GM21717 (cell line): ENCODE measurements at regions not wholly inside any gene's neighbourhood (a gene's known extent, or its start where the extent isn't known, plus 50 kb on each side); places are given as distances from the start of the nearest gene placed in this dataset.

Experiments
- ATAC-seq: cut with Tn5 transposase; IDR thresholded peaks from one replicate; pipeline ENCODE4 v1.9.1; 2021; ENCODE audit warnings: mild to moderate bottlenecking, moderate library complexity; ENCODE audit not compliant: unreplicated experiment

GRCh38 chr1:221184131-221184794 lies 305.0 kb downstream of the HLX start:
- no peak for ATAC-seq

DNA sequence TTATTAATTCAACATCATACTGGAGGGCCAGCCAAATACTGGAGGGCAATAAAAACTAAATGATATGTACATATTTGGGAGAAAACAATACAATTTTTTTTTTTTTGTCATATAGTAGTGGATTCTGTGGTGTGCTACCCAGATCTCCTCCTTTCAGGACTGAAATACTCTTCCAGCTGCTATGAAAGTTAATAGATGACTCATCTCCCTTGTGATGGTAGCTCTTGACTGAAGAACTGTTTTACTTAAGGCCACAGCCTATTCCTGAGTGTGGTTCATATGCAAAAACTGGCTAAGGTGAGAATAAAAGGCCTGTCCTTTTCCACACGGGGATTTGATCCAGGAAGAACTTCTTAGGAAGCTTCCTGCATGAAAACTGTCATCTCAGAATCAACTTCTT lies 307.9 kb downstream of the HLX start:
- no peak for ATAC-seq

DNA sequence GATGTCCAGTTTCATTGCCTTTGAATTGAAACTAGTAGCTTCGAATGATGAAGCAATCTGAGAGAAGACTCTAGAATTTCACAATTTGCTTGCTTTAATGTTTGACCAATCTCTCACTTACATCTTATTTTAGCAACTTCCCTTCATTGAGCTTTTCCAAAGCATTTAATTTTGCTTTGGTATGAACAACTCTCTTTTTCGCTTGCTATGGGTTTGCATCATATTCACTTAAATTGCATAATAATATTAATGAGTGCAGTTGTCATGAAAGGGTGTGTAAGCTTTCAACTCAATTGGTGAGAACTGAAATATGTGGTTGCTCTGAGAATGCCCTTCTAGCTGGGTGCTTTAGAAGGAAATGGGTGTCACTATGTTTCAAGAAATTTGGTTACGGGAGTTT lies 309.2 kb downstream of the HLX start:
- no peak for ATAC-seq

- ATAC-seq: no peak
These were observed 311.0 kb downstream of the HLX start for GRCh38 chr1:221190249-221190648.

DNA sequence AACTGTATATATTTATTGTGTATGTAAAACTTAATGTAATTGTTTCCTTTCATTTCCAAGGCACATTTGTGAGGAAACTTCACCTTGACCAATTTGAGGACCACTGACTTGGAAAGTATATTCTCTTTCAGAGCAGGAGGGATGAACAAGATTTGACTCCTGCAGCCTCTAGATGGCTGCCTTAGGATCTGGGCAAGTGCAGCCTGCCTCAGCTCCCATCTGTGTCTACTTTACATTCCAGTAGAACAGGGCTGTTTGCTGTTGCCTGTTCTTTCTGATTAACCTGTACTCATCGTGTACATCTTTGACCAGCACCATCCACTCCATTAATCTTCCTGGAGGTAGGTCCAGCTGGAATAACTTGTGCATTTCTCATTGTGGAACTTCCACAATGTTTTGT lies 312.8 kb downstream of the HLX start:
- no peak for ATAC-seq

DNA sequence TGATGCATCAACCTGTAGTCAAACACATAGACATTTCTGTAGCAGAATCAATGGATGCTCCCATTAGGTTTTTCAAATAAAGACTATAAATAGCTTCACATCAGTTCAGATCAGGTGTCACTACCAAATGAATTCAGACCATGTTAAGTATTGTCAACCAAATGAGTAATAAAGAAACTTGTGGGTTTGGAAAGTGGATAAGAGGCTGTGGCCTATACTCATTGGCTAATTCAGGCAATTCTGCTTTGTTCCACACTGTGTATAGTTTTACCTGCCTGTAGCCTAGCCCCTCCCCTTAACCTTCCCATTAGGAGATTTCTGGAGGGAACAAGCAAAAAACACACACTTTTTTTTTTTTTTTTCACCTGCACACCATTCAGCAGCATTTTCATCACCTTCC lies 321.2 kb downstream of the HLX start:
- ATAC-seq: peak; percentile 74

DNA sequence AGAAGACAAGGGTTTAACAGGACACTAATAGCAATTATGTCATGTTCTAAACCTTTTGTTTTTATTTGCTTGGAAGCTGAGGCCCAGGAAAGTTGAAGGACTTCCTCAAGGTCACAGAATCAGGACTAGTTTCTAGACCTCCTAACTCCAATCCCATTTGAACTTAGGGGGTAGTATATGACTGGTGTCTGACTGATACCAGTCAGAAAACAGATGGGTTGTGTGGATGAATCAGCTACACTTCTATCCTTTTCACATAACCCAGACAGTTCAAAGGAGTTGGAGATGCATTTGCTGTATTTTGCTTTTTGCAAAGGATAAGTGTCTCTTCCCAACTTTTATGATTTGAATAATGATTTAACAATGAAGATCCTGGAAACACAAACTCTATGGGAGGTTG lies 322.5 kb downstream of the HLX start:
- no peak for ATAC-seq

DNA sequence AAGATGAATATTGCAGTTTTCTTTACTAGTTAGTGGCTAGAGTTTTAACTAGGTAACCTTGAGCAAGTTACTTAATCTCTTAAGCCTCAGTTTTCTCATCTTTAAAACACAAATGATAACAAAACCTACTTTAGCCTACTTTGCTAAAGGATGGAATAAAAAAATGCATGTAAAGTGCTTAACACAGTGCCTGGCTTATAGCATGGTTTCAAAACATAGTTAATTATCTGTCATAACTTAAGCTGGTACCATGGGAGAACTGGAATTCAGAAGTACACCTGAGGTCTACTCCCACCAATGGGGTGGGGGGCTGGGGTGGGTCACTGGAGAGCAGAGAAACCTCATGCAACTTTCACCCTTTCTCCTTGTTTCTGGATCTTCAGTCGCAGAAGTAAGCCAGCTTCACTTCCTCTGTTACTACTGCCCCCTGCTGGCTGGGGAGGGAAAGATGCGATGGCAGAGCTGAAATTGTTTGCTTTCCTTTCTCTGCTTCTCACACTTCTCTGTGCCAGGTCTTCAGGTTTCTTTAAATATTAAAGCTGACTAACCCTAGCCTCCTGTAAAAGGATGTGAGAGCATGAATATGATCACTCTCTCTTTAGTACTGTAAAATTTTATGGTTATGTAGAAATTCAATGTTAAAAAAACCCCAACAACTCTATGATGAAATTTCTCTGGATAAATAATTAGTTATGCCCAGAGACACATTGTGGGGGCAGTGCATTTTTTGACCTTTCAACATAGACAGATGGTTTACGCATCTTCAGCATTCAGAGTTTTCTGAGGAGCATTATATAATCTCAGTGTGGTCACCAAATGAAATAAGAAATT lies 324.2 kb downstream of the HLX start:
- no peak for ATAC-seq

DNA sequence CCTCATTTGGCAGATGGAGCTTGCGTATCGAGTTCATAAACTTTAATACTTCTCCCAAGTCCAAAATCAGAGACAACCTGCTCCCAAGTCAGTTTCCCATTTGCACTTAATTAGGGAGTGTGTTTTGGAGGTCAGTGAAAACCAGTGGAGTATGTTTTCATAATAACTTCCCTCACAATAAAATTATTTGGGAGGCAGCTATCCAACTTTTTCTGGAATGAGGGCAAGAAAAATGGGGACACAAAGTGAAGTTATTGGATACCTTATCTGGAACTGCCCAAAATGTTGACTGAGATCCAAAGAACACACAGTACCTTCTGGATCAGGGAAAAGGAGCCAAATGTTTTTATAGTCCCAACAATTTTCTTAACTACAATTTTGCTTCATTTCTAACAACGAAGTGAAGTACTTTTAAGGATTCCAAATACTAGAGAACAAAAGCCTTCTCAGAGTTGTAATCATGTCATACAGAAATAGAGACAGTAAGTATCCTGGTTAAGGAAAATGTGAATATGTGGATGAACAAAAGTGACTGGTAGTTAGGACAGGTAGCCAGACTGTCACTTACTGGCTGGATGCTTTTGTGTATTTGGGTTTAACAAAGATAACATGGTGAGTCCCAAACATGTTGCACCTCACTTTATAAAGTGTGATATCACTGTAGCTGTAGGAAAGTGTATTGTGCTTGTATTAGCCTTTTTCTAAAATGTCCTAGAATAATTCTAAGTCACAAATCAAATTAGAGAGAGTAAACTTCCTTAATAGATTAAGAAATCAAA lies 325.0 kb downstream of the HLX start:
- ATAC-seq: no peak

GRCh38 chr1:221206076-221206475 lies 326.8 kb downstream of the HLX start:
- ATAC-seq: no peak

DNA sequence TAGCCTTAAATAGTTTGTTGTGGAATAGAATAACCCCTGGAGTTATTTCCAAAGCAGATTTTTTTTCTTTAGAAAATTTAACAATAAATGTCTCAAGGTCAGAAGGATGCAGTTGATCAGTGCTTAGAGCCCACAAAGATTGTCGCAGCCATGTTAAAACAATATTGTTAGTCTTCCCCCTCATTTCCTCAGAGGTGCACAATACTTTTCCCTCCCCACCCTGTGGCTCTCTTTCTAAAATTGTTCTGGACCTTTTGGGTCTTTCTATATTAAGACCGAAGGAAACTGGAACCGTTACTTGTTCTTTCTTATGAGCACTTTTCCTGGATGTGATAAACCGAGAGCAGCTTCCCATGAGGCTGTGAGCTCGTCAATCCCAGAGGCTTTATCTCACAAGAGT lies 333.7 kb downstream of the HLX start:
- no peak for ATAC-seq

GRCh38 chr1:221217029-221217428 lies 337.8 kb downstream of the HLX start:
- no peak for ATAC-seq

GRCh38 chr1:221223281-221223680 lies 344.0 kb downstream of the HLX start:
- no peak for ATAC-seq

DNA sequence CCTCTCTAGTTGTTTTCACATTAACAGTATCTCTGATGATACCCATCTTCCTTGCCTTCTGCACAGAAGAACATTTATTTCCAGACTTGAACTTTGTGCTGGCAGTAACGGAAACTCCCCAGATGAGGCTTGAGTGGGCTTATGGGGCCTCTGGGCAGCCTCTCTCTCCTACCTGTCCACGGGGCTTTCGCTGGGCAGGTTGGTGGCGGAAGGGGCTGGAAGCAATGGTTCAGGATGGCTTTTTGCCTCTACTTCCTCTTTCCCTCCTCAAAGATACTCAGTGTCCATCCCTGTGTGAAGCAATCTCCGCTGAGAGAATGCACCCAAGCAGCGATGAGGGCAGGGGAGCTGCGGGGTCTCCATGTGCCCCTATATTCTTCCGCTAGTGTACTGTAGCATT lies 348.2 kb downstream of the HLX start:
- ATAC-seq: no peak

- no peak for ATAC-seq
These were observed 348.7 kb downstream of the HLX start for GRCh38 chr1:221227872-221228337.

- no peak for ATAC-seq
These were observed 349.4 kb downstream of the HLX start for GRCh38 chr1:221228594-221228993.

DNA sequence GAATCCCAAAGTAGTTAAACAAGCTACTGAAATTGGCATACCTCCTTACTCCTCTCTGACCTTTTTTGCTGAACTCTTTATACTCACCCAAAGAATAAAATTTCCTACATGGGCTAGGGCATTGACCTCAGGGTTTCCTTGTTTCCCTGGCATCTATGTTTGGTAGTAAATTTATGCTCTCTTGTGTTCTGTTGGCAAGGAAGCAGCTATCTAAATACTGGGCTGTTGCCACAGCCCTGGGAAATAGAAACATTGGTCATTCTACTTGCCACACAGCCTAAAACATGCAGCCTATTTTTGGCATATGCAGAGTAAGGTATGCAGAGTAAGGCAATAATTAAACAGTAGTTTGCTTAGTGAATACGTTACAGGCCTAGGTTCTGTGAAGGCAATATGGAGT lies 351.4 kb downstream of the HLX start:
- ATAC-seq: no peak

- no peak for ATAC-seq
These were observed 355.5 kb downstream of the HLX start for GRCh38 chr1:221234791-221235190.

GRCh38 chr1:221237587-221237986 lies 358.3 kb downstream of the HLX start:
- no peak for ATAC-seq

DNA sequence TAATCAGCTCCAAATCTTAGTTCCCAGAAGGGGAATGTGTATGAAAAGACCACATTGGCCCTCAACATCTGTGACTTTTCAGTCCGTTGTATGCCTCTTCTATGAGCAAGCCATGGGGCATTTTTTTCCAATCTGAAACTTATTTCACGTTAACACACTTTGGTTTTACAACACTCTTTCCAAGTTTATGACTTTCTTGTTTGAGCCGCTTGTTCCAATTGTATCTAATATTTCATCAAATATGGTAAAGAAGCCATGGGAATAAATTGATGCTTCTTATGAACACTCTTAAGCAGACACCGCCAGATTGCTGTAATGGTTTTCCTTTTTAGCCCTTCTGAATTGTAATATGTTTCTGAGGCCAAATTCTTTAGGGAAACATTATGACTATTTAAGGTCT lies 359.9 kb downstream of the HLX start:
- ATAC-seq: no peak

- ATAC-seq: no peak
These were observed 360.5 kb downstream of the HLX start for GRCh38 chr1:221239792-221240191.

- ATAC-seq: no peak
These were observed 361.4 kb downstream of the HLX start for GRCh38 chr1:221240690-221241089.
